B cell (primary cell): ENCODE measurements at regions not wholly inside any gene's neighbourhood (a gene's known extent, or its start where the extent isn't known, plus 50 kb on each side); places are given as distances from the start of the nearest gene placed in this dataset.

Experiments used
- EZH2 ChIP-seq: IDR thresholded peaks from 2 replicates; pipeline ENCODE4 v1.6.1; 2012; ENCODE audit warnings: borderline replicate concordance, low read depth, mild to moderate bottlenecking, moderate library complexity, low read length; ENCODE audit not compliant: insufficient read depth, poor library complexity, severe bottlenecking
- TF ChIP-seq, protein P1 (sequence below): fragments of 200-600 bp; IDR thresholded peaks from one replicate; pipeline ENCODE4 v1.8.0; 2022; ENCODE audit warnings: antibody characterized with exemption, mild to moderate bottlenecking

DNA sequence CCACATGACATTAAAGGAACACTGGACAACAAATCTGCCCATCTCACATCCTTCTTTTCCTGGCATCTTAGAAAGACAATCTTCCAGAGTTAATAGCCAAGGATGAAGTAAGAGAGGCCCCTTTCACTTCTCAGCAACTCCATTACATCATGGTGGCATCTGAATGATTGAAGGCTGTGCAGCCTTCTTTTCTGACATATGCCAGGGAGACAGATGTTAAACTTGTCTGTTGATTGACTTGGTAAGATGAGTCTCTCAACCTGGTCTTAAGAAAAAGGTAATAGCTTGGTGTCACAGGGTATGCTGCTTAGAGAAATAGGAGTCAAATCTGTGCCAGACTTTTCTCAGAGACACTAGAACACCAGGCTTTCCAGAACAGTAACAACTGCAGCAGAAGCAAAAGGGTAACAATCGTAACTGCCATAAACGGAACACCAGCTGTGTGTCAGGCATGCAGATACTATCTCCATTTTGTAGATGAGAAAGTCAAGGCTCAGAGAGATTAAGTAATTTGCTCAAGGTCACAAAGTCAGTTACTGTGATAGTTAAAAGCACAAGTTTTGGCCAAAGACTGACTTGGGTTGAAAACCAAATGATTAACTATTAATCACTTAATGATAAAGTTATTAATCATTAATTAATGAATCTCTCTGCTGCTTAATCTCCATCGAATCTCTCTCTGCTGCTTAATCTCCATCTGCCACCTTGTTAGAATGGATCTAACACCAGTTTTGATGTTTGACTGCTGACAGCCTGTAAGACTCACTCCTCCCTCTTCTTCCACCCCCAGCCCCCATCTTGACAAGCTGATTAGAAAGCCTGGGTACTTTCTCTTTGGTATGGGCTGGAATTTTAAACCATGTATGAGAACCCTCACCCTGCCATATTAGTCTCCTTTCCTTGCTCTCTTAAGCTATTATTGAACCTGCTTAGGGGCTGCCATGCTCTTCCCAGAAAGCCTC lies 353.5 kb downstream of the ENC1 start:
- TF ChIP-seq EZH2, result no peak
- TF ChIP-seq, protein P1, sequence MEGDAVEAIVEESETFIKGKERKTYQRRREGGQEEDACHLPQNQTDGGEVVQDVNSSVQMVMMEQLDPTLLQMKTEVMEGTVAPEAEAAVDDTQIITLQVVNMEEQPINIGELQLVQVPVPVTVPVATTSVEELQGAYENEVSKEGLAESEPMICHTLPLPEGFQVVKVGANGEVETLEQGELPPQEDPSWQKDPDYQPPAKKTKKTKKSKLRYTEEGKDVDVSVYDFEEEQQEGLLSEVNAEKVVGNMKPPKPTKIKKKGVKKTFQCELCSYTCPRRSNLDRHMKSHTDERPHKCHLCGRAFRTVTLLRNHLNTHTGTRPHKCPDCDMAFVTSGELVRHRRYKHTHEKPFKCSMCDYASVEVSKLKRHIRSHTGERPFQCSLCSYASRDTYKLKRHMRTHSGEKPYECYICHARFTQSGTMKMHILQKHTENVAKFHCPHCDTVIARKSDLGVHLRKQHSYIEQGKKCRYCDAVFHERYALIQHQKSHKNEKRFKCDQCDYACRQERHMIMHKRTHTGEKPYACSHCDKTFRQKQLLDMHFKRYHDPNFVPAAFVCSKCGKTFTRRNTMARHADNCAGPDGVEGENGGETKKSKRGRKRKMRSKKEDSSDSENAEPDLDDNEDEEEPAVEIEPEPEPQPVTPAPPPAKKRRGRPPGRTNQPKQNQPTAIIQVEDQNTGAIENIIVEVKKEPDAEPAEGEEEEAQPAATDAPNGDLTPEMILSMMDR, result no peak
